ENCODE measurements at regions not wholly inside any gene's neighbourhood (a gene's known extent, or its start where the extent isn't known, plus 50 kb on each side); places are given as distances from the start of the nearest gene placed in this dataset.

GRCh38 chr17:36867716-36868341 lies 69.4 kb upstream of the LHX1 start:
- Mint-ChIP-seq H3K36me3 (no peaks in the 10 kb centered on the region), H3K9me3 (no peaks in the 10 kb centered on the region), H3K27ac (no peak overlapping the region), H3K27me3 (ENCODE audit: low read depth) (peaks cover 7% of the 10 kb centered on the region), H3K4me3 (no peak overlapping the region), H3K4me1 (no peaks in the 10 kb centered on the region)
- DNase-seq (ENCODE audit: low spot score in 2 of 2, unreplicated experiment in 2 of 2): no peak
- TF ChIP-seq, protein P1, sequence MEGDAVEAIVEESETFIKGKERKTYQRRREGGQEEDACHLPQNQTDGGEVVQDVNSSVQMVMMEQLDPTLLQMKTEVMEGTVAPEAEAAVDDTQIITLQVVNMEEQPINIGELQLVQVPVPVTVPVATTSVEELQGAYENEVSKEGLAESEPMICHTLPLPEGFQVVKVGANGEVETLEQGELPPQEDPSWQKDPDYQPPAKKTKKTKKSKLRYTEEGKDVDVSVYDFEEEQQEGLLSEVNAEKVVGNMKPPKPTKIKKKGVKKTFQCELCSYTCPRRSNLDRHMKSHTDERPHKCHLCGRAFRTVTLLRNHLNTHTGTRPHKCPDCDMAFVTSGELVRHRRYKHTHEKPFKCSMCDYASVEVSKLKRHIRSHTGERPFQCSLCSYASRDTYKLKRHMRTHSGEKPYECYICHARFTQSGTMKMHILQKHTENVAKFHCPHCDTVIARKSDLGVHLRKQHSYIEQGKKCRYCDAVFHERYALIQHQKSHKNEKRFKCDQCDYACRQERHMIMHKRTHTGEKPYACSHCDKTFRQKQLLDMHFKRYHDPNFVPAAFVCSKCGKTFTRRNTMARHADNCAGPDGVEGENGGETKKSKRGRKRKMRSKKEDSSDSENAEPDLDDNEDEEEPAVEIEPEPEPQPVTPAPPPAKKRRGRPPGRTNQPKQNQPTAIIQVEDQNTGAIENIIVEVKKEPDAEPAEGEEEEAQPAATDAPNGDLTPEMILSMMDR (IDR thresholded peaks at IDR 0.05; ENCODE audit: unreplicated experiment): no peak

GRCh38 chr17:36868777-36869176 lies 68.5 kb upstream of the LHX1 start:
- Mint-ChIP-seq H3K4me3 (no peak overlapping the region), H3K27me3 (ENCODE audit: low read depth) (peaks cover 7% of the 10 kb centered on the region)

DNA sequence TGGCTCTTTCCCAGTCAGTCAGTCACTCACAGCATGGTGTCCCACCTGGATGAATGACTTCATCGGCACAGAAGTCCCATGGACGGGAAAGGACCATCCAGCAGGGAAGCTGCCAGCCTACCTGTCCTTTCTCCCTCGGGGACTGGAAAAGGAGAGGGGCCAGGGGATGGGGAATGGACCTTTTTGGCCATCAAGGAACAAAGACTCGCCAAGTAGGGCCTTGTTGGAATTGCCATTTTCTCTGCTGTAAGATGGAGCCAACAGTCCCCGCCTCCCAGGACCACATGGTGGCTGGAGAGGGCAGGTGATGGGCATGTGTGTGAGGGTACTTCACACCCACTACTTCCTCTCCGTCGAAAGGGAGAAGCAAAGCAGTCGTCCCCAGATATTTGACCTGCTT lies 67.8 kb upstream of the LHX1 start:
- Mint-ChIP-seq H3K4me3 (no peak overlapping the region), H3K27ac (no peak overlapping the region), H3K9me3 (peaks cover 5% of the 10 kb centered on the region), H3K27me3 (ENCODE audit: low read depth) (peaks cover 7% of the 10 kb centered on the region), H3K36me3 (no peaks in the 10 kb centered on the region), H3K4me1 (no peaks in the 10 kb centered on the region)
- TF ChIP-seq, protein P1 (IDR thresholded peaks at IDR 0.05; ENCODE audit: unreplicated experiment): no peak
- DNase-seq (ENCODE audit: low spot score in 2 of 2, unreplicated experiment in 2 of 2): no peak

More at GRCh38 chr17:36868777-36869176, 68.5 kb upstream of the LHX1 start:
- DNase-seq (ENCODE audit: low spot score in 2 of 2, unreplicated experiment in 2 of 2): no peak
- Mint-ChIP-seq H3K36me3 (no peaks in the 10 kb centered on the region), H3K9me3 (peaks cover 5% of the 10 kb centered on the region), H3K4me1 (no peaks in the 10 kb centered on the region), H3K27ac (no peak overlapping the region)
- TF ChIP-seq, protein P1 (IDR thresholded peaks at IDR 0.05; ENCODE audit: unreplicated experiment): no peak

DNA sequence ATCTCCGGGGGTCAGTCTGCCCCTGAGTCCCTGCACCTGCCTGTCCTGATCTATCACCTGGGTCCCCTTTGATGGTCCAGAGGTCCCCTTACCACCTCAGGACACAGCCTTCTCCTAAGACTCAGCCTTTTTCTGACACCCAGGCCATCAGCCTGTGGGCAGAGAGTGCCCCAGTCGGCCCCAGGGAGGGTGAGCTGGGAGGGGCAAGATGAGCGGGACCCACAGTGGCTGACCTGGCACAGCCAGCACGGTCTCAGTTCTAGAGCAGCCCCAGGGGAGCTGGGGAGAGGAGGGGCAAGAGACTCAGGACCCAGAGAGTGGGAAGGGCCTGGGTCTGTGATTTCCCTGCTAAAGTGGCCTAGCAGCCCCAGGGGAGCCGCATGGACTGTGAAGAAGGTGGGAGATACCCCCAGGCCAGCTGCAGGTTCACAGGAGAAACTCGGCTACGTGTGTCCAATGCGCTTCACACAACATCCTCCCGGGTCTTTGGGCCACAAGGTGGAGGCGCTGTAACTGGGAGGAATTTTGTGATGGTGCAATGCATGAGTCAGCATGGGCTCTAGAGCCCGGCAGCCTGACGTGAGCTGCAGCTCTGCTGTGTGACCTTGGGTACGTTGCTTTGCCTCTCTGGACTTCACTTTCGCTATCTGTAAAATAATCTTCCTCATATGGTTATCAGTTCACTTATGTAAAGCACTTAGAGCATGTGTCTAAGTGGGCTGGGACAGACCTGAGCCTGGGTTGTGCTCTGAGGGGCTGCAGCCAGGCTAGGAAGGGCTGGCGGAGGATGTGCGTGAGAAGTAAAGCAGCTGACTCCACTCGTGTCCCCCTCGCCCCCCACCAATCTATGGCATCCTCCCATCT lies 67.2 kb upstream of the LHX1 start:
- no peak for DNase-seq (ENCODE audit: low spot score in 2 of 2, unreplicated experiment in 2 of 2)
- no peaks in the 10 kb centered on the region for H3K4me1 Mint-ChIP-seq
- H3K36me3 Mint-ChIP-seq: no peaks in the 10 kb centered on the region
- TF ChIP-seq, protein P1 (IDR thresholded peaks at IDR 0.05; ENCODE audit: unreplicated experiment): no peak
- peaks cover 5% of the 10 kb centered on the region for H3K27me3 Mint-ChIP-seq (ENCODE audit: low read depth)
- peaks cover 5% of the 10 kb centered on the region for H3K9me3 Mint-ChIP-seq
- H3K27ac Mint-ChIP-seq: no peak overlapping the region
- no peak overlapping the region for H3K4me3 Mint-ChIP-seq

DNA sequence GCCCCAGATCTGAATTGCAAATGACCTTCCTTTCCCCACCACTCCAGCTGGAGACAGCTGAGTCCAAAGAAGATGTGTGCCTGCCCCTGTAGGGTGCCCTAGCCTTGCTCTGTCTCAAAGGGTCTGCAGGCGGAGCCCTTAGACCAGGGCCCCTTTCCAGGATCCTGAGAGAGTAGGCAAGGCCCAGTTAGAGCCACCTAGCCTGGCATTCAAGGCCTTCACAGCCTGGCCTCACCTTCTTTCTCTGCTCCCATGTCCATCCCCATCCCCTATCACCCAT lies 66.6 kb upstream of the LHX1 start:
- Mint-ChIP-seq H3K9me3 (peaks cover 5% of the 10 kb centered on the region), H3K36me3 (no peaks in the 10 kb centered on the region), H3K4me3 (no peak overlapping the region), H3K27ac (no peak overlapping the region), H3K4me1 (no peaks in the 10 kb centered on the region), H3K27me3 (ENCODE audit: low read depth) (peaks cover 4% of the 10 kb centered on the region)
- TF ChIP-seq, protein P1 (IDR thresholded peaks at IDR 0.05; ENCODE audit: unreplicated experiment): no peak
- no peak for DNase-seq (ENCODE audit: low spot score in 2 of 2, unreplicated experiment in 2 of 2)

Measured in mesothelial cell of epicardium (in vitro differentiated cells).